VCaP (cell line): ENCODE measurements at regions not wholly inside any gene's neighbourhood (a gene's known extent, or its start where the extent isn't known, plus 50 kb on each side); places are given as distances from the start of the nearest gene placed in this dataset.
A peak's percentile ranks its signal among the peaks of the same experiment; 100 is the strongest.

ENCODE experiments used
- H3K27ac ChIP-seq: fragments of 450-650 bp; 2 replicates; pipeline ENCODE4 v1.5.1; 2017
- CTCF ChIP-seq: fragments of 450-650 bp; conservative IDR thresholded peaks from 2 replicates; pipeline ENCODE4 v1.5.1; 2017; ENCODE audit warnings: mild to moderate bottlenecking, moderate library complexity

- TF ChIP-seq CTCF: no peak
These were observed 227.8 kb downstream of the GLRX3 start for GRCh38 chr10:130363899-130364445.

GRCh38 chr10:130364631-130365411 is 228.6 kb downstream of the GLRX3 start:
- H3K27ac ChIP-seq: no peak overlapping the region
- TF ChIP-seq CTCF: no peak

More at GRCh38 chr10:130363899-130364445, 227.8 kb downstream of the GLRX3 start:
- H3K27ac ChIP-seq: no peak overlapping the region

GRCh38 chr10:130368761-130369560 is 232.8 kb downstream of the GLRX3 start:
- no peak for TF ChIP-seq CTCF
- no peak overlapping the region for H3K27ac ChIP-seq

GRCh38 chr10:130369645-130370381 is 233.6 kb downstream of the GLRX3 start:
- no peak overlapping the region for H3K27ac ChIP-seq
- TF ChIP-seq CTCF: no peak

GRCh38 chr10:130370721-130371120 is 234.5 kb downstream of the GLRX3 start:
- H3K27ac ChIP-seq: no peak overlapping the region
- no peak for TF ChIP-seq CTCF

GRCh38 chr10:130371156-130371555 is 235.0 kb downstream of the GLRX3 start:
- no peak for TF ChIP-seq CTCF
- peak overlapping the region; percentile 64 for H3K27ac ChIP-seq

- no peak for TF ChIP-seq CTCF
- peak overlapping the region; percentile 64 for H3K27ac ChIP-seq
These were observed 235.5 kb downstream of the GLRX3 start for GRCh38 chr10:130371666-130372065.
